Activated CD4-positive, alpha-beta T cell treated with anti-CD3 and anti-CD28 coated beads for 24 hours (primary cell): ENCODE measurements at regions not wholly inside any gene's neighbourhood (a gene's known extent, or its start where the extent isn't known, plus 50 kb on each side); places are given as distances from the start of the nearest gene placed in this dataset.
"Not testable (repeated sequence)": the region's sequence is repeated elsewhere in the genome, so short reads cannot be mapped to it uniquely, and the experiment has no call there.

Source experiments
- DNase-seq, 2 donors: peaks; one replicate each; pipeline ENCODE4 v3.0.0-alpha.2; 2020; ENCODE audit warnings: low read depth in 2 of 2

- no peak for DNase-seq
These were observed 150.2 kb upstream of the FZD8 start for GRCh38 chr10:35792291-35792690.

GRCh38 chr10:35789996-35790395 lies 147.9 kb upstream of the FZD8 start:
- DNase-seq = no peak

- no peak for DNase-seq
These were observed 142.7 kb upstream of the FZD8 start for GRCh38 chr10:35784751-35785150.

GRCh38 chr10:35783305-35783838 lies 141.3 kb upstream of the FZD8 start:
- no peak for DNase-seq

GRCh38 chr10:35781643-35782035 lies 139.5 kb upstream of the FZD8 start:
- no peak for DNase-seq

- DNase-seq = no peak
These were observed 139.0 kb upstream of the FZD8 start for GRCh38 chr10:35780970-35781642.

- no peak for DNase-seq
These were observed 136.2 kb upstream of the FZD8 start for GRCh38 chr10:35778306-35778705.

GRCh38 chr10:35776557-35776956 lies 134.5 kb upstream of the FZD8 start:
- DNase-seq = not testable (repeated sequence)

GRCh38 chr10:35774109-35774508 lies 132.0 kb upstream of the FZD8 start:
- DNase-seq = no peak

- DNase-seq = no peak
These were observed 128.8 kb upstream of the FZD8 start for GRCh38 chr10:35770817-35771355.

- no peak for DNase-seq
These were observed 127.7 kb upstream of the FZD8 start for GRCh38 chr10:35769795-35770194.

- DNase-seq = no peak
These were observed 126.6 kb upstream of the FZD8 start for GRCh38 chr10:35768731-35769130.

GRCh38 chr10:35768011-35768410 lies 125.9 kb upstream of the FZD8 start:
- DNase-seq = no peak

- DNase-seq = no peak
These were observed 123.9 kb upstream of the FZD8 start for GRCh38 chr10:35765996-35766395.

GRCh38 chr10:35765066-35765527 lies 123.0 kb upstream of the FZD8 start:
- no peak for DNase-seq

- no peak for DNase-seq
These were observed 120.4 kb upstream of the FZD8 start for GRCh38 chr10:35762311-35763030.

GRCh38 chr10:35758076-35758475 lies 116.0 kb upstream of the FZD8 start:
- no peak for DNase-seq

- DNase-seq = no peak
These were observed 112.4 kb upstream of the FZD8 start for GRCh38 chr10:35754519-35754918.

- no peak for DNase-seq
These were observed 110.7 kb upstream of the FZD8 start for GRCh38 chr10:35752469-35753461.

GRCh38 chr10:35751347-35751746 lies 109.3 kb upstream of the FZD8 start:
- DNase-seq = no peak

- no peak for DNase-seq
These were observed 107.1 kb upstream of the FZD8 start for GRCh38 chr10:35749230-35749629.
